ENCODE measurements at regions not wholly inside any gene's neighbourhood (a gene's known extent, or its start where the extent isn't known, plus 50 kb on each side); places are given as distances from the start of the nearest gene placed in this dataset.

DNA sequence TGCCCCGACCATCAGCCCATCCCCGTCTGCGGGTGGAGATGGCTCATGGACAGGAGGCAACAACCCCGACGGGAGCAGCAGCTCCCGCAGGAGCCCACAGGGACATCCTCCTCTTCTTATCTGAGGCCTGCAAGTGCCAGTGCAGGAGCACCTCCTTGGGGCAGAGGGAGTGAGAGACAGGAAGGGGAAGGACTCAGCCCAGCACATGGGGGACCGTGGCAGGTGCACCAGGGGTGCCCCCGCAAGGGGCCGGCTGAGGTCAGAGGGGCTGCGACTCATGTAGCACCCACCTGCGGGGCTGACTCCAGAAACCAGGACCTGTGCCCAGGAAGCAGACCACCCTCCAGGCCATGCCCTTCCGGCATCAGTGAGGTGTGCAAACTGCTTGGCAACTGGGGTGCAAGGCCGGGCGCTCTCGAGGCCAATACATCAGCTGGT lies 259.8 kb upstream of the ADAMTS16 start:
- DNase-seq = no peak
- no peak overlapping the region for H3K4me3 Mint-ChIP-seq

More for the DNA sequence above, 259.8 kb upstream of the ADAMTS16 start:
- no peaks in the 10 kb centered on the region; the same call in 1 of the 2 replicates for H3K27me3 ChIP-seq (ENCODE audit: insufficient read depth, low read length)
- no peak overlapping the region for H4K91ac ChIP-seq (ENCODE audit: insufficient read length, low read depth, low read length)
- H3K79me1 ChIP-seq (ENCODE audit: insufficient read depth, low read depth, low read length, poor library complexity, severe bottlenecking) = no peaks in the 10 kb centered on the region
- no peak overlapping the region for H3K14ac ChIP-seq (ENCODE audit: insufficient read depth, low read length)
- H2BK15ac ChIP-seq (ENCODE audit: low read depth, low read length) = no peak overlapping the region
- H3K27ac ChIP-seq (ENCODE audit: insufficient read length, low read depth, low read length) = no peak overlapping the region
- no peak overlapping the region for H3K56ac ChIP-seq (ENCODE audit: insufficient read length, low read depth, low read length)
- no peak overlapping the region for H3K18ac ChIP-seq (ENCODE audit: insufficient read length, low read depth, low read length)
- H2AFZ ChIP-seq (ENCODE audit: low read length) = no peak overlapping the region
- H4K20me1 ChIP-seq (ENCODE audit: control insufficient read depth, insufficient read depth, insufficient read length) = no peaks in the 10 kb centered on the region
- no peak overlapping the region for H3K9ac ChIP-seq (ENCODE audit: extremely low read depth, insufficient read length, low read length)
- H3K9me3 Mint-ChIP-seq = no peaks in the 10 kb centered on the region
- H3K23me2 ChIP-seq (ENCODE audit: insufficient read length, low read depth, low read length, poor library complexity, severe bottlenecking) = no peaks in the 10 kb centered on the region
- H4K5ac ChIP-seq (ENCODE audit: insufficient read length, low read depth, low read length) = no peak overlapping the region
- TF ChIP-seq, protein P1, sequence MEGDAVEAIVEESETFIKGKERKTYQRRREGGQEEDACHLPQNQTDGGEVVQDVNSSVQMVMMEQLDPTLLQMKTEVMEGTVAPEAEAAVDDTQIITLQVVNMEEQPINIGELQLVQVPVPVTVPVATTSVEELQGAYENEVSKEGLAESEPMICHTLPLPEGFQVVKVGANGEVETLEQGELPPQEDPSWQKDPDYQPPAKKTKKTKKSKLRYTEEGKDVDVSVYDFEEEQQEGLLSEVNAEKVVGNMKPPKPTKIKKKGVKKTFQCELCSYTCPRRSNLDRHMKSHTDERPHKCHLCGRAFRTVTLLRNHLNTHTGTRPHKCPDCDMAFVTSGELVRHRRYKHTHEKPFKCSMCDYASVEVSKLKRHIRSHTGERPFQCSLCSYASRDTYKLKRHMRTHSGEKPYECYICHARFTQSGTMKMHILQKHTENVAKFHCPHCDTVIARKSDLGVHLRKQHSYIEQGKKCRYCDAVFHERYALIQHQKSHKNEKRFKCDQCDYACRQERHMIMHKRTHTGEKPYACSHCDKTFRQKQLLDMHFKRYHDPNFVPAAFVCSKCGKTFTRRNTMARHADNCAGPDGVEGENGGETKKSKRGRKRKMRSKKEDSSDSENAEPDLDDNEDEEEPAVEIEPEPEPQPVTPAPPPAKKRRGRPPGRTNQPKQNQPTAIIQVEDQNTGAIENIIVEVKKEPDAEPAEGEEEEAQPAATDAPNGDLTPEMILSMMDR (conservative IDR thresholded peaks at IDR 0.05) = no peak
- no peaks in the 10 kb centered on the region; the same call in 1 of the 2 replicates for H3K27me3 Mint-ChIP-seq (ENCODE audit: low read depth)
- H3T11ph ChIP-seq (ENCODE audit: low read length) = no peak overlapping the region
- no peaks in the 10 kb centered on the region for H3K79me2 ChIP-seq (ENCODE audit: insufficient read depth, low read length)
- H3K9me3 ChIP-seq (ENCODE audit: control insufficient read depth, low read depth, low read length) = no peaks in the 10 kb centered on the region
- H3K4me2 ChIP-seq (ENCODE audit: insufficient read depth, insufficient read length, low read length) = no peak overlapping the region
- no peak overlapping the region for H2BK5ac ChIP-seq (ENCODE audit: insufficient read length, low read length)
- no peak overlapping the region for H3K27ac Mint-ChIP-seq
- H2BK20ac ChIP-seq (ENCODE audit: low read depth, low read length, poor library complexity, severe bottlenecking) = no peak overlapping the region
- H3K4ac ChIP-seq (ENCODE audit: low read depth, low read length) = no peak overlapping the region
- H2AK5ac ChIP-seq (ENCODE audit: insufficient read length, low read length) = no peak overlapping the region
- no CpG with 5 or more reads among the region's 15 CpGs for WGBS (ENCODE audit: extremely low coverage, insufficient read length, low lambda C conversion rate)
- H3K23ac ChIP-seq (ENCODE audit: insufficient read length, low read depth, low read length) = no peak overlapping the region
- no peak overlapping the region for H2BK12ac ChIP-seq (ENCODE audit: insufficient read length, low read depth, low read length)
- H3K36me3 Mint-ChIP-seq (ENCODE audit: insufficient read depth in 1 of 3, low read depth in 3 of 3) = no peaks in the 10 kb centered on the region
- H3K4me1 ChIP-seq (ENCODE audit: insufficient read depth, low read length) = no peaks in the 10 kb centered on the region
- peaks cover 3 to 4% of the 10 kb centered on the region in 2 experiments; a peak in 1 of 4 replicates for H3K4me1 Mint-ChIP-seq
- no peak overlapping the region for H2BK120ac ChIP-seq (ENCODE audit: low read depth, low read length, poor library complexity, severe bottlenecking)
- no peak overlapping the region for H4K8ac ChIP-seq (replicated peaks; ENCODE audit: insufficient read length, low read depth, low read length)

All from H9 (cell line).